ENCODE measurements at regions not wholly inside any gene's neighbourhood (a gene's known extent, or its start where the extent isn't known, plus 50 kb on each side); places are given as distances from the start of the nearest gene placed in this dataset.

DNA sequence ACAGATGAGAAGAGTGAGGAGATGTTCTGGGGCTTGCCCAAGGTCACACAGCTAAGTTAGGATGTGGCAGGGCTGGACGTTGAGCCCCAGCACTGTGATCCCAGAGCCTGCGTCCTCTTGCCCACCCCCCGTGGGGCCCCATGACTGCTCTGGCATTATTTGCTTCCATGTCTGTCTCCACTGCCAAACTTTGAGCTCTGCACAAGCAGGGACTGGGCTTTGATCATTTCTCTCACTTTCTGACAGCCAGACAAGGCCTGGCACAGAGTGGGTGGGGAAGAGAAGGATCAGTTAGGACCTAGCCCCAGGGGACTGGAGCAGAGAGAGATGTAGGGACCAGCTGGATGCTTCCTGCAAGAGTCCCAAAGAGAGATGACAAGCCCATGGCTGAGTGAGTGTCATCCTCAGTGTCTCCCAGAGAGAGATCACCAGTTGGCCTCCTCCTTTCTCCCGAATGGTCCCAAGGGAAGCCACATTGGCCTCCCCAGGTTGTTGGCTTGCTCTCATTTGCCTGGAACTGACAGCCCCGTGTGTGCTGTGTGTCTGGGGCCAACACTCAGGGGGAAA lies 126.7 kb upstream of the PWP1 start (continued):
- TF ChIP-seq BCL6 (CRISPR knock-in tag; IDR thresholded peaks at IDR 0.05): peak; percentile 61; the same call in 1 of the 2 replicates
- TF ChIP-seq THYN1 (CRISPR knock-in tag; IDR thresholded peaks at IDR 0.05; ENCODE audit: borderline replicate concordance, low read depth): no peak
- TF ChIP-seq, protein P1, sequence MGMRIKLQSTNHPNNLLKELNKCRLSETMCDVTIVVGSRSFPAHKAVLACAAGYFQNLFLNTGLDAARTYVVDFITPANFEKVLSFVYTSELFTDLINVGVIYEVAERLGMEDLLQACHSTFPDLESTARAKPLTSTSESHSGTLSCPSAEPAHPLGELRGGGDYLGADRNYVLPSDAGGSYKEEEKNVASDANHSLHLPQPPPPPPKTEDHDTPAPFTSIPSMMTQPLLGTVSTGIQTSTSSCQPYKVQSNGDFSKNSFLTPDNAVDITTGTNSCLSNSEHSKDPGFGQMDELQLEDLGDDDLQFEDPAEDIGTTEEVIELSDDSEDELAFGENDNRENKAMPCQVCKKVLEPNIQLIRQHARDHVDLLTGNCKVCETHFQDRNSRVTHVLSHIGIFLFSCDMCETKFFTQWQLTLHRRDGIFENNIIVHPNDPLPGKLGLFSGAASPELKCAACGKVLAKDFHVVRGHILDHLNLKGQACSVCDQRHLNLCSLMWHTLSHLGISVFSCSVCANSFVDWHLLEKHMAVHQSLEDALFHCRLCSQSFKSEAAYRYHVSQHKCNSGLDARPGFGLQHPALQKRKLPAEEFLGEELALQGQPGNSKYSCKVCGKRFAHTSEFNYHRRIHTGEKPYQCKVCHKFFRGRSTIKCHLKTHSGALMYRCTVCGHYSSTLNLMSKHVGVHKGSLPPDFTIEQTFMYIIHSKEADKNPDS (CRISPR knock-in tag; IDR thresholded peaks at IDR 0.05): no peak
- no peak for TF ChIP-seq ZNF256 (CRISPR knock-in tag; conservative IDR thresholded peaks at IDR 0.05)
- no peak for TF ChIP-seq PAF1 (CRISPR knock-in tag; IDR thresholded peaks at IDR 0.05)
- TF ChIP-seq RXRB (CRISPR knock-in tag; IDR thresholded peaks at IDR 0.05; ENCODE audit: borderline replicate concordance): no peak
- no peak for TF ChIP-seq ZNF878 (CRISPR knock-in tag; IDR thresholded peaks at IDR 0.05)
- no peak for TF ChIP-seq ZNF773 (CRISPR knock-in tag; IDR thresholded peaks at IDR 0.05; ENCODE audit: borderline replicate concordance)
- TF ChIP-seq, protein P2, sequence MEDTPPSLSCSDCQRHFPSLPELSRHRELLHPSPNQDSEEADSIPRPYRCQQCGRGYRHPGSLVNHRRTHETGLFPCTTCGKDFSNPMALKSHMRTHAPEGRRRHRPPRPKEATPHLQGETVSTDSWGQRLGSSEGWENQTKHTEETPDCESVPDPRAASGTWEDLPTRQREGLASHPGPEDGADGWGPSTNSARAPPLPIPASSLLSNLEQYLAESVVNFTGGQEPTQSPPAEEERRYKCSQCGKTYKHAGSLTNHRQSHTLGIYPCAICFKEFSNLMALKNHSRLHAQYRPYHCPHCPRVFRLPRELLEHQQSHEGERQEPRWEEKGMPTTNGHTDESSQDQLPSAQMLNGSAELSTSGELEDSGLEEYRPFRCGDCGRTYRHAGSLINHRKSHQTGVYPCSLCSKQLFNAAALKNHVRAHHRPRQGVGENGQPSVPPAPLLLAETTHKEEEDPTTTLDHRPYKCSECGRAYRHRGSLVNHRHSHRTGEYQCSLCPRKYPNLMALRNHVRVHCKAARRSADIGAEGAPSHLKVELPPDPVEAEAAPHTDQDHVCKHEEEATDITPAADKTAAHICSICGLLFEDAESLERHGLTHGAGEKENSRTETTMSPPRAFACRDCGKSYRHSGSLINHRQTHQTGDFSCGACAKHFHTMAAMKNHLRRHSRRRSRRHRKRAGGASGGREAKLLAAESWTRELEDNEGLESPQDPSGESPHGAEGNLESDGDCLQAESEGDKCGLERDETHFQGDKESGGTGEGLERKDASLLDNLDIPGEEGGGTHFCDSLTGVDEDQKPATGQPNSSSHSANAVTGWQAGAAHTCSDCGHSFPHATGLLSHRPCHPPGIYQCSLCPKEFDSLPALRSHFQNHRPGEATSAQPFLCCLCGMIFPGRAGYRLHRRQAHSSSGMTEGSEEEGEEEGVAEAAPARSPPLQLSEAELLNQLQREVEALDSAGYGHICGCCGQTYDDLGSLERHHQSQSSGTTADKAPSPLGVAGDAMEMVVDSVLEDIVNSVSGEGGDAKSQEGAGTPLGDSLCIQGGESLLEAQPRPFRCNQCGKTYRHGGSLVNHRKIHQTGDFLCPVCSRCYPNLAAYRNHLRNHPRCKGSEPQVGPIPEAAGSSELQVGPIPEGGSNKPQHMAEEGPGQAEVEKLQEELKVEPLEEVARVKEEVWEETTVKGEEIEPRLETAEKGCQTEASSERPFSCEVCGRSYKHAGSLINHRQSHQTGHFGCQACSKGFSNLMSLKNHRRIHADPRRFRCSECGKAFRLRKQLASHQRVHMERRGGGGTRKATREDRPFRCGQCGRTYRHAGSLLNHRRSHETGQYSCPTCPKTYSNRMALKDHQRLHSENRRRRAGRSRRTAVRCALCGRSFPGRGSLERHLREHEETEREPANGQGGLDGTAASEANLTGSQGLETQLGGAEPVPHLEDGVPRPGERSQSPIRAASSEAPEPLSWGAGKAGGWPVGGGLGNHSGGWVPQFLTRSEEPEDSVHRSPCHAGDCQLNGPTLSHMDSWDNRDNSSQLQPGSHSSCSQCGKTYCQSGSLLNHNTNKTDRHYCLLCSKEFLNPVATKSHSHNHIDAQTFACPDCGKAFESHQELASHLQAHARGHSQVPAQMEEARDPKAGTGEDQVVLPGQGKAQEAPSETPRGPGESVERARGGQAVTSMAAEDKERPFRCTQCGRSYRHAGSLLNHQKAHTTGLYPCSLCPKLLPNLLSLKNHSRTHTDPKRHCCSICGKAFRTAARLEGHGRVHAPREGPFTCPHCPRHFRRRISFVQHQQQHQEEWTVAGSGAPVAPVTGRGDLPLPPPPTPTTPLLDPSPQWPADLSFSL (CRISPR knock-in tag; IDR thresholded peaks at IDR 0.05): no peak
- TF ChIP-seq RBM22 (optimal IDR thresholded peaks at IDR 0.05; ENCODE audit: low read length): no peak
- TF ChIP-seq, protein P3, sequence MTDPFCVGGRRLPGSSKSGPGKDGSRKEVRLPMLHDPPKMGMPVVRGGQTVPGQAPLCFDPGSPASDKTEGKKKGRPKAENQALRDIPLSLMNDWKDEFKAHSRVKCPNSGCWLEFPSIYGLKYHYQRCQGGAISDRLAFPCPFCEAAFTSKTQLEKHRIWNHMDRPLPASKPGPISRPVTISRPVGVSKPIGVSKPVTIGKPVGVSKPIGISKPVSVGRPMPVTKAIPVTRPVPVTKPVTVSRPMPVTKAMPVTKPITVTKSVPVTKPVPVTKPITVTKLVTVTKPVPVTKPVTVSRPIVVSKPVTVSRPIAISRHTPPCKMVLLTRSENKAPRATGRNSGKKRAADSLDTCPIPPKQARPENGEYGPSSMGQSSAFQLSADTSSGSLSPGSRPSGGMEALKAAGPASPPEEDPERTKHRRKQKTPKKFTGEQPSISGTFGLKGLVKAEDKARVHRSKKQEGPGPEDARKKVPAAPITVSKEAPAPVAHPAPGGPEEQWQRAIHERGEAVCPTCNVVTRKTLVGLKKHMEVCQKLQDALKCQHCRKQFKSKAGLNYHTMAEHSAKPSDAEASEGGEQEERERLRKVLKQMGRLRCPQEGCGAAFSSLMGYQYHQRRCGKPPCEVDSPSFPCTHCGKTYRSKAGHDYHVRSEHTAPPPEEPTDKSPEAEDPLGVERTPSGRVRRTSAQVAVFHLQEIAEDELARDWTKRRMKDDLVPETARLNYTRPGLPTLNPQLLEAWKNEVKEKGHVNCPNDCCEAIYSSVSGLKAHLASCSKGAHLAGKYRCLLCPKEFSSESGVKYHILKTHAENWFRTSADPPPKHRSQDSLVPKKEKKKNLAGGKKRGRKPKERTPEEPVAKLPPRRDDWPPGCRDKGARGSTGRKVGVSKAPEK (CRISPR knock-in tag; IDR thresholded peaks at IDR 0.05; ENCODE audit: borderline replicate concordance): no peak
- peak; percentile 49; the same call in 1 of the 3 replicates for TF ChIP-seq MXI1 (IDR thresholded peaks at IDR 0.05; ENCODE audit: borderline replicate concordance, low read depth, low read length)
- TF ChIP-seq YEATS2 (CRISPR knock-in tag; IDR thresholded peaks at IDR 0.05; ENCODE audit: borderline replicate concordance): no peak
- no peak for TF ChIP-seq TOE1 (CRISPR knock-in tag; IDR thresholded peaks at IDR 0.05)
- no peak for TF ChIP-seq ZBTB43 (CRISPR knock-in tag; conservative IDR thresholded peaks at IDR 0.05)
- TF ChIP-seq MXD3 (CRISPR knock-in tag; IDR thresholded peaks at IDR 0.05): no peak
- 0 out of 2 replicates have a peak, but pooled peaks have one; percentile 27 for TF ChIP-seq ZNF207 (IDR thresholded peaks at IDR 0.05; ENCODE audit: borderline replicate concordance)
